ENCODE measurements at regions not wholly inside any gene's neighbourhood (a gene's known extent, or its start where the extent isn't known, plus 50 kb on each side); places are given as distances from the start of the nearest gene placed in this dataset.

DNA sequence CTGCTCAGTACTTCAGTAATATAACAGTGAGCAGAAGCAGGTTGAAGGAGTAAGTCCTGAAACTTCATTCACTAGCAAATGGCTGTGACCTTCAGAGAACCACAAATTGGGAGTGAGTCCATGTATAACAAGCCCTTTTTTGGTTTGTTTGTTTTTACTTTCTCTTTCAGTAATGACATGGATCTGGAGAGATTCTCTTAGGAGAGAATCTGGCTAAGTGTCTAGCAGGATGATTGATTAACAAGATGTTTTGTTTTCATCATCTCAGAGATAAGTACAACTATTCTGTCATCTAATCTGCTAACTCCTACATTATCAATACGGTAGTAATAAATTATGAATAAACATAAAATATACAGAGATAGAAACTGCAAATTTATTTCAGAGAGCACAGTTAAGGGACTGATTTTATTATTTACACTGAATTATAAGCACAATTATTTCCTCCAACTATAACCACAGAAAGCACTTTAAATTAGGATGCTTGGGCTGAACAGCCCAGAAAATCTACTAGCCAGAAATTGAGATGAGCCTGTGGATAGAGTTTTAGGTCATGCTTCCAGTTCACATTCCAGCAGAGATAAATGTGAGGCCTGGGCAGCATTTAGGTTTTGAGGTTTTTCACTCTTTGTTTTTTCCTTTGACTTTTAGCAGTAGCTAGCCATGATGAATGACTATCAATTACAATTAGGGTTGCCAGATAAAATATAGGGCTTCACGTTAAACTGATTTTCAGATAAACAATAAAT is 429.3 kb upstream of the FAT3 start:
- Mint-ChIP-seq H3K4me1 (ENCODE audit: low read depth, unreplicated experiment) (no peaks in the 10 kb centered on the region), H3K27me3 (ENCODE audit: insufficient read depth, unreplicated experiment) (no peaks in the 10 kb centered on the region), H3K36me3 (ENCODE audit: insufficient read depth, unreplicated experiment) (no peaks in the 10 kb centered on the region), H3K4me3 (ENCODE audit: unreplicated experiment) (no peak overlapping the region), H3K27ac (ENCODE audit: unreplicated experiment) (no peak overlapping the region), H3K9me3 (ENCODE audit: unreplicated experiment) (no peaks in the 10 kb centered on the region)
- ChIA-PET POLR2A (no interaction called here), CTCF (no interaction called here)
- TF ChIP-seq, protein P1, sequence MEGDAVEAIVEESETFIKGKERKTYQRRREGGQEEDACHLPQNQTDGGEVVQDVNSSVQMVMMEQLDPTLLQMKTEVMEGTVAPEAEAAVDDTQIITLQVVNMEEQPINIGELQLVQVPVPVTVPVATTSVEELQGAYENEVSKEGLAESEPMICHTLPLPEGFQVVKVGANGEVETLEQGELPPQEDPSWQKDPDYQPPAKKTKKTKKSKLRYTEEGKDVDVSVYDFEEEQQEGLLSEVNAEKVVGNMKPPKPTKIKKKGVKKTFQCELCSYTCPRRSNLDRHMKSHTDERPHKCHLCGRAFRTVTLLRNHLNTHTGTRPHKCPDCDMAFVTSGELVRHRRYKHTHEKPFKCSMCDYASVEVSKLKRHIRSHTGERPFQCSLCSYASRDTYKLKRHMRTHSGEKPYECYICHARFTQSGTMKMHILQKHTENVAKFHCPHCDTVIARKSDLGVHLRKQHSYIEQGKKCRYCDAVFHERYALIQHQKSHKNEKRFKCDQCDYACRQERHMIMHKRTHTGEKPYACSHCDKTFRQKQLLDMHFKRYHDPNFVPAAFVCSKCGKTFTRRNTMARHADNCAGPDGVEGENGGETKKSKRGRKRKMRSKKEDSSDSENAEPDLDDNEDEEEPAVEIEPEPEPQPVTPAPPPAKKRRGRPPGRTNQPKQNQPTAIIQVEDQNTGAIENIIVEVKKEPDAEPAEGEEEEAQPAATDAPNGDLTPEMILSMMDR (IDR thresholded peaks at IDR 0.05; ENCODE audit: insufficient read depth in 1 of 2, low read depth in 1 of 2, low read length in 1 of 2, severe bottlenecking in 1 of 2, unreplicated experiment in 1 of 2): no peak
- Histone ChIP-seq H3K36me3 (ENCODE audit: control insufficient read depth, insufficient read depth, low read length) (no peaks in the 10 kb centered on the region), H3K27me3 (replicated peaks; ENCODE audit: control insufficient read depth, insufficient read depth, low read length) (0 out of 2 replicates have a peak, but pooled peaks cover 1% of the 10 kb centered on the region), H3K4me1 (no peaks in the 10 kb centered on the region), H3K9me3 (no peaks in the 10 kb centered on the region), H3K4me3 (ENCODE audit: low read depth, low read length) (no peak overlapping the region)
- no TSS peak for BruUV-seq (replicated peaks)
- no peak for DNase-seq
- intact Hi-C loops (cut with micrococcal nuclease; ENCODE audit: unreplicated experiment): no loop called here

DNA sequence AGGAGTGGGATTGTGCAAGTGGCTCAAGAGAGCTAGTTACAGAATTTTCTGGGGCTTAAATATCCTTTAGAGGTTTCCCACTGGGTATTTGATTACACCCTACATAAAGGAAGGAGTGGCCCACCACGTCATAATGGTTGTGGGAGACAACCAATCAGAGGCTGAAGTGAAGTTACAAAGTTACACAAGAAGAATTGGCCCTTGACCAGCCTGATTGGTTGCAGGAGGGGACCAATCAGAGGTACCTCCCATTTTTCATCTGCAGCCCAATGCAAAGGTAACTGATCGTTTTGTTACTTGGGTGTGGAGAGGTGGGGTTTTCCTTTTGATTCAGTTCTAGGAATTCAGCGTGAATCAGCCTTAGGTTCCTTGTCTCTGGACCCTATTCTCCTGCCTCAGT is 430.5 kb upstream of the FAT3 start:
- CTCF ChIA-PET: no interaction called here
- Histone ChIP-seq H3K9me3 (no peaks in the 10 kb centered on the region), H3K27me3 (replicated peaks; ENCODE audit: control insufficient read depth, insufficient read depth, low read length) (0 out of 2 replicates have a peak, but pooled peaks cover 1% of the 10 kb centered on the region), H3K4me1 (no peaks in the 10 kb centered on the region), H3K4me3 (ENCODE audit: low read depth, low read length) (no peak overlapping the region), H3K36me3 (ENCODE audit: control insufficient read depth, insufficient read depth, low read length) (no peaks in the 10 kb centered on the region)
- no peak overlapping the region for H3K4me3 Mint-ChIP-seq (ENCODE audit: unreplicated experiment)
- TF ChIP-seq, protein P1 (IDR thresholded peaks at IDR 0.05; ENCODE audit: insufficient read depth in 1 of 2, low read depth in 1 of 2, low read length in 1 of 2, severe bottlenecking in 1 of 2, unreplicated experiment in 1 of 2): no peak
- no peaks in the 10 kb centered on the region for H3K9me3 Mint-ChIP-seq (ENCODE audit: unreplicated experiment)
- H3K4me1 Mint-ChIP-seq (ENCODE audit: low read depth, unreplicated experiment): no peaks in the 10 kb centered on the region
- no peaks in the 10 kb centered on the region for H3K36me3 Mint-ChIP-seq (ENCODE audit: insufficient read depth, unreplicated experiment)
- intact Hi-C loops (cut with micrococcal nuclease; ENCODE audit: unreplicated experiment): no loop called here
- DNase-seq: no peak
- no peak overlapping the region for H3K27ac Mint-ChIP-seq (ENCODE audit: unreplicated experiment)
- POLR2A ChIA-PET: no interaction called here
- H3K27me3 Mint-ChIP-seq (ENCODE audit: insufficient read depth, unreplicated experiment): no peaks in the 10 kb centered on the region
- no TSS peak for BruUV-seq (replicated peaks)

DNA sequence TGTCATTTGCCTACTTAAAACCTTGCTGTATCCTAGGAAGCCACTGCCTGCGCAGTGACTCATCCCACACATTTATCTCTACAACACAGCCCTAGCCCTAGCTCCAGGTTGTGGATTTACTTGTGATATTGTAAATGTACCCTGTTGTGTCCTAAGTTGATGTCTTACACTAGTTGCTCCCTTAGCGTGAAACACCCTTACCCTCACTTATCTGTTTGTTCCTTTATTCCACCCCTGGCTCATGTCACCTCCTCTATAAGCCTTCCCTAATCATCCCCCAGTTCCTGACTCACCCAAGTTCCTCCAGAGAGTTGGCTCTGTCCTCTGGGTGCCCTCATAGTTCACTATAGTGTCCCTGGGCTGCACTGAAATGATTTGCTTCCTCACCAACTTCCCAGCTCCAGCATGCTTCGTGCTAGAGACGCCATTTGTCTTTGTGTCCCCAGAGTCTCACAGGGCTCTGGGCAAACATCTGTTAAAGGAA is 431.8 kb upstream of the FAT3 start:
- BruUV-seq (replicated peaks): no TSS peak
- no peak for DNase-seq

More for the DNA sequence above, 431.8 kb upstream of the FAT3 start:
- no peak overlapping the region for H3K4me3 ChIP-seq (ENCODE audit: low read depth, low read length)
- H3K27me3 Mint-ChIP-seq (ENCODE audit: insufficient read depth, unreplicated experiment): no peaks in the 10 kb centered on the region
- no peaks in the 10 kb centered on the region for H3K4me1 Mint-ChIP-seq (ENCODE audit: low read depth, unreplicated experiment)
- H3K27me3 ChIP-seq (replicated peaks; ENCODE audit: control insufficient read depth, insufficient read depth, low read length): 0 out of 2 replicates have a peak, but pooled peaks cover 1% of the 10 kb centered on the region
- H3K4me3 Mint-ChIP-seq (ENCODE audit: unreplicated experiment): no peak overlapping the region
- intact Hi-C loops (cut with micrococcal nuclease; ENCODE audit: unreplicated experiment): no loop called here
- H3K36me3 Mint-ChIP-seq (ENCODE audit: insufficient read depth, unreplicated experiment): no peaks in the 10 kb centered on the region
- H3K27ac Mint-ChIP-seq (ENCODE audit: unreplicated experiment): no peak overlapping the region
- TF ChIP-seq, protein P1 (IDR thresholded peaks at IDR 0.05; ENCODE audit: insufficient read depth in 1 of 2, low read depth in 1 of 2, low read length in 1 of 2, severe bottlenecking in 1 of 2, unreplicated experiment in 1 of 2): no peak
- H3K9me3 Mint-ChIP-seq (ENCODE audit: unreplicated experiment): no peaks in the 10 kb centered on the region
- H3K4me1 ChIP-seq: no peaks in the 10 kb centered on the region
- no peaks in the 10 kb centered on the region for H3K36me3 ChIP-seq (ENCODE audit: control insufficient read depth, insufficient read depth, low read length)
- no peaks in the 10 kb centered on the region for H3K9me3 ChIP-seq
- POLR2A ChIA-PET: no interaction called here
- CTCF ChIA-PET: no interaction called here

Measured in Caco-2 (cell line).